Mesenchymal stem cell (in vitro differentiated cells and primary cell): ENCODE measurements at regions not wholly inside any gene's neighbourhood (a gene's known extent, or its start where the extent isn't known, plus 50 kb on each side); places are given as distances from the start of the nearest gene placed in this dataset.

Experiments
- DNase-seq: peaks from one replicate; pipeline ENCODE4 v3.0.0-alpha.2; 2013
- H2AFZ ChIP-seq: one replicate; pipeline ENCODE4 v1.6.1; 2013; ENCODE audit warnings: low read depth, mild to moderate bottlenecking, control low read depth, inconsistent platforms, low read length, moderate library complexity
- H2AK5ac ChIP-seq: 2 replicates; pipeline ENCODE4 v1.6.1; 2013; ENCODE audit warnings: low read length, moderate library complexity, mild to moderate bottlenecking, inconsistent platforms; ENCODE audit not compliant: severe bottlenecking
- H2BK120ac ChIP-seq: one replicate; pipeline ENCODE4 v1.6.1; 2013; ENCODE audit warnings: low read depth, mild to moderate bottlenecking, inconsistent platforms, low read length, moderate library complexity
- H2BK12ac ChIP-seq, 2 experiments: one replicate each; pipeline ENCODE4 v1.6.1; 2013; ENCODE audit warnings: inconsistent platforms in 2 of 2, low read length in 2 of 2, mild to moderate bottlenecking in 2 of 2, moderate library complexity in 2 of 2, control low read depth in 1 of 2
- H2BK15ac ChIP-seq: one replicate; pipeline ENCODE4 v1.6.1; 2013; ENCODE audit warnings: mild to moderate bottlenecking, low read depth, inconsistent platforms; ENCODE audit not compliant: poor library complexity, severe bottlenecking
- H2BK5ac ChIP-seq: 2 replicates; pipeline ENCODE4 v1.6.1; 2013; ENCODE audit warnings: low read depth, mild to moderate bottlenecking, low read length, control low read depth, inconsistent platforms; ENCODE audit not compliant: poor library complexity, severe bottlenecking
- H3K14ac ChIP-seq, 2 experiments: one replicate each; pipeline ENCODE4 v1.6.1; 2013; ENCODE audit warnings: inconsistent platforms in 2 of 2, low read length in 2 of 2, control low read depth in 1 of 2, mild to moderate bottlenecking in 1 of 2, moderate library complexity in 1 of 2
- H3K18ac ChIP-seq, 2 experiments: one replicate each; pipeline ENCODE4 v1.6.1; 2013; ENCODE audit warnings: inconsistent platforms in 2 of 2, low read length in 2 of 2, control low read depth in 1 of 2, low read depth in 1 of 2, mild to moderate bottlenecking in 1 of 2
- H3K23ac ChIP-seq, 2 experiments: one replicate each; pipeline ENCODE4 v1.6.1; 2013; ENCODE audit warnings: inconsistent platforms in 2 of 2, low read length in 2 of 2, mild to moderate bottlenecking in 2 of 2, moderate library complexity in 2 of 2, control low read depth in 1 of 2
- H3K27ac ChIP-seq: 2 replicates; pipeline ENCODE4 v1.5.1; 2013; ENCODE audit warnings: mild to moderate bottlenecking, moderate library complexity, low read length, control low read depth, inconsistent platforms; ENCODE audit not compliant: poor library complexity, severe bottlenecking
- H3K27me3 ChIP-seq, 2 experiments: 2 replicates each; pipeline versions ENCODE4 v1.6.1 to v1.7.0; 2013; ENCODE audit warnings: low read length in 2 of 2, mild to moderate bottlenecking in 2 of 2, moderate library complexity in 2 of 2, control low read depth in 1 of 2, inconsistent platforms in 1 of 2; ENCODE audit not compliant: control insufficient read depth in 1 of 2, insufficient read depth in 1 of 2
- H3K36me3 ChIP-seq, 2 experiments: 2 replicates each; pipeline versions ENCODE4 v1.6.1 to v1.7.0; 2013; ENCODE audit warnings: low read length in 2 of 2, control low read depth in 1 of 2, inconsistent platforms in 1 of 2, low read depth in 1 of 2, mild to moderate bottlenecking in 1 of 2; ENCODE audit not compliant: insufficient read depth in 2 of 2, control insufficient read depth in 1 of 2
- H3K4ac ChIP-seq, 2 experiments: one replicate each; pipeline ENCODE4 v1.6.1; 2013; ENCODE audit warnings: inconsistent platforms in 2 of 2, low read length in 2 of 2, mild to moderate bottlenecking in 2 of 2, moderate library complexity in 2 of 2, control low read depth in 1 of 2, low read depth in 1 of 2
- H3K4me1 ChIP-seq: 2 replicates; pipeline ENCODE4 v1.6.1; 2013; ENCODE audit warnings: low read depth, low read length, control low read depth; ENCODE audit not compliant: control insufficient read depth, insufficient read depth
- H3K4me2 ChIP-seq: 2 replicates; pipeline ENCODE4 v1.6.1; 2013; ENCODE audit warnings: low read length, mild to moderate bottlenecking, inconsistent platforms; ENCODE audit not compliant: poor library complexity, severe bottlenecking
- H3K4me3 ChIP-seq, 2 experiments: 2 replicates each; pipeline versions ENCODE4 v1.5.1 to v1.7.0; 2013; ENCODE audit warnings: low read length in 2 of 2, mild to moderate bottlenecking in 2 of 2, control low read depth in 1 of 2, low read depth in 1 of 2; ENCODE audit not compliant: insufficient read depth in 1 of 2
- H3K79me1 ChIP-seq: replicated peaks from 2 replicates; pipeline ENCODE4 v1.6.1; 2013; ENCODE audit warnings: mild to moderate bottlenecking, control low read depth, low read length, inconsistent platforms; ENCODE audit not compliant: poor library complexity, severe bottlenecking
- H3K9ac ChIP-seq: 2 replicates; pipeline ENCODE4 v1.7.0; 2013; ENCODE audit warnings: mild to moderate bottlenecking, low read length, moderate library complexity
- H3K9me3 ChIP-seq: 2 replicates; pipeline ENCODE4 v1.7.0; 2013; ENCODE audit warnings: mild to moderate bottlenecking, low read length; ENCODE audit not compliant: control insufficient read depth
- H4K8ac ChIP-seq: one replicate; pipeline ENCODE4 v1.6.1; 2013; ENCODE audit warnings: inconsistent platforms, mild to moderate bottlenecking, low read length, moderate library complexity
- H4K91ac ChIP-seq: one replicate; pipeline ENCODE4 v1.6.1; 2013; ENCODE audit warnings: mild to moderate bottlenecking, low read length, inconsistent platforms
- WGBS: methylation state at CpG from one replicate; pipeline ENCODE4 v1.1.7; 2013; ENCODE audit warnings: mixed read lengths; 5-methylcytosine and 5-hydroxymethylcytosine counted together

DNA sequence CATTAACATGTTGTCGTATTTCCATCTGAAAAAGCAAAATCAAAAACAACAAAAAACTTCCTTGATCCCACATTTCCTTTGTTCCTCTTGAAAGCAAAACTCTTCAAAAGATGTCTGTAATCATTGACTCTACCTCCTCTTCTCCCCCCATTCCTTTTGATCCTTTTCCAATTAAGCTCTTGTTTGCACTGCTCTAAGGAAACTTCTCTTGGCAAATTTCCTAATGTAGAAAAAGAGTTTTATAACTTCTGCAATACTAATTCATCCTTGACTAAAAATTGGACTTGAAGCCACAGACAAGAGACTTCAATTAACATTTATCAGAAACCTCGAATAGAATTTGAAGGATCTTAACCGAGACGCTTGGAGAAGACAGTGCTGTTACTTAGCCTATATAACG, 317.1 kb upstream of the SEMA3C start:
- H2AK5ac ChIP-seq: no peak overlapping the region
- H4K8ac ChIP-seq: no peak overlapping the region
- no peak for DNase-seq

DNA sequence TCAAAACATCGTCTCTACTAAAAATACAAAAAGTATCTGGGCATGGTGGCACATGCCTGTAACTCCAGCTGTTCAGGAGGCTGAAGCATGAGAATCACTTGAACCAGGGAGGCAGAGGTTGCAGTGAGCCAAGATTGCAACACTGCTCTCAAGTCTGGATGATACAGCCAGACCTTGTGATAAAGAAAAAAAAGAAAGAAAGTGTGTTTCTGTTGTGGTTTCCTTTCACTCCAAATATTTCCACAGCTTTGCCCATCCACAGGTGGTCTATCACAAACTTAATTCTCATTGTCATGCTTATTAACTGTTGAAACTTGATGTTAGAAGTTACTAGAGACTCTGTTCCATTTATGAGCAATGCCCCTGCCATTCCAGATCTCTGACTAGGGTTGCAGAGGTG, 316.0 kb upstream of the SEMA3C start:
- Histone ChIP-seq H2BK5ac (no peak overlapping the region), H3K18ac (no peak overlapping the region), H2AK5ac (no peak overlapping the region), H3K23ac (no peak overlapping the region), H4K91ac (no peak overlapping the region), H3K14ac (no peak overlapping the region), H2BK120ac (no peak overlapping the region), H3K9me3 (no peaks in the 10 kb centered on the region), H3K27ac (no peak overlapping the region), H3K36me3 (peaks cover 0 to 5% of the 10 kb centered on the region in 2 experiments), H3K79me1 (no peaks in the 10 kb centered on the region), H2BK15ac (no peak overlapping the region), H4K8ac (no peak overlapping the region), H2BK12ac (no peak overlapping the region), H3K27me3 (no peaks in the 10 kb centered on the region), H3K4me1 (peaks cover 1% of the 10 kb centered on the region), H3K9ac (no peak overlapping the region), H3K4me3 (no peak overlapping the region), H3K4ac (no peak overlapping the region), H3K4me2 (no peak overlapping the region), H2AFZ (no peak overlapping the region)
- peak; percentile 18 for DNase-seq
- 88% methylated on average over 1 of the region's 1 CpG for WGBS

More for the DNA sequence above, 317.1 kb upstream of the SEMA3C start:
- H3K4me3 ChIP-seq: no peak overlapping the region
- H3K27ac ChIP-seq: no peak overlapping the region
- no peak overlapping the region for H3K4ac ChIP-seq
- H2AFZ ChIP-seq: no peak overlapping the region
- H3K4me2 ChIP-seq: no peak overlapping the region
- peaks cover 0 to 5% of the 10 kb centered on the region in 2 experiments for H3K36me3 ChIP-seq
- WGBS: 92% methylated on average over 2 of the region's 5 CpGs
- H2BK12ac ChIP-seq: no peak overlapping the region
- H3K79me1 ChIP-seq: no peaks in the 10 kb centered on the region
- no peaks in the 10 kb centered on the region for H3K27me3 ChIP-seq
- H2BK15ac ChIP-seq: no peak overlapping the region
- H3K9me3 ChIP-seq: no peaks in the 10 kb centered on the region
- no peak overlapping the region for H3K14ac ChIP-seq
- no peak overlapping the region for H2BK5ac ChIP-seq
- H2BK120ac ChIP-seq: no peak overlapping the region
- peaks cover 1% of the 10 kb centered on the region for H3K4me1 ChIP-seq
- H3K18ac ChIP-seq: no peak overlapping the region
- no peak overlapping the region for H3K9ac ChIP-seq
- H4K91ac ChIP-seq: no peak overlapping the region
- no peak overlapping the region for H3K23ac ChIP-seq

DNA sequence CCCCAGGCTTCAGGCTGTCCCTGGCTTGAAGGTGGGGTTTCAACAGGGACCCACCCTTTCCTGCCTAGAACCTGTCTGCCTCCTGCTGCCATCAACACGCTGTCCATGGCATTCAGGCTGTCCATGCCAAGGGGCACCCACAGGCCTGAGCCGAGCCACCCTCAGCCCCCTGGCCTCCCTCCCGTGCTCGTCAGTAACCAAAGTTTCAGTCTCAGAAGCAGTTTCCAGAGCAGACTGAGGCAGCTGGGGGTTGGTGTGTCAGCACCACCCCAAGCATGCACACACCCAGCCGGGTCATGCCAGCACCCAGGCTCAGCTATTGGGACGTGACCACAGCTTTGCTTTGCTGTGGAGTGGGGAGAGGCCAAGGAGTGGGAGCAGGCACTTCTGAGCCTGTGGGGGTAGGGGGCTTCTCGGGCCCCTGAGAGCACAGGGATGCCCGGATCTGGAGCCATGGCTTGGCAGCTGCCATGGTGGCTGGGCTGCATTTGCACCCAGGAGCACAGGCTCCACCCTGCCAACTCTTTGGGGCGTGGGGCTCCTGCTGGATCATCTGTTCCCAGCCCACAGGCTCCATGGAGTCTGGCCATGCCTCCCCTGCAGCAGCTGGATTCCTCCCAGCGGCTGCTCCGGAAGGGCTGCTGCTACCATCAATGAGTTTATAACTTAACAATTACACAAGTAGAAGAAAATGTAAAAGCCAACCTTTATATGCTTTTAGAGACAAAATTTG, 314.5 kb upstream of the SEMA3C start:
- H2BK12ac ChIP-seq: peak overlapping the region in 1 of 2 experiments; percentile 8
- no peak for DNase-seq
- WGBS: 93% methylated on average over 10 of the region's 11 CpGs

DNA sequence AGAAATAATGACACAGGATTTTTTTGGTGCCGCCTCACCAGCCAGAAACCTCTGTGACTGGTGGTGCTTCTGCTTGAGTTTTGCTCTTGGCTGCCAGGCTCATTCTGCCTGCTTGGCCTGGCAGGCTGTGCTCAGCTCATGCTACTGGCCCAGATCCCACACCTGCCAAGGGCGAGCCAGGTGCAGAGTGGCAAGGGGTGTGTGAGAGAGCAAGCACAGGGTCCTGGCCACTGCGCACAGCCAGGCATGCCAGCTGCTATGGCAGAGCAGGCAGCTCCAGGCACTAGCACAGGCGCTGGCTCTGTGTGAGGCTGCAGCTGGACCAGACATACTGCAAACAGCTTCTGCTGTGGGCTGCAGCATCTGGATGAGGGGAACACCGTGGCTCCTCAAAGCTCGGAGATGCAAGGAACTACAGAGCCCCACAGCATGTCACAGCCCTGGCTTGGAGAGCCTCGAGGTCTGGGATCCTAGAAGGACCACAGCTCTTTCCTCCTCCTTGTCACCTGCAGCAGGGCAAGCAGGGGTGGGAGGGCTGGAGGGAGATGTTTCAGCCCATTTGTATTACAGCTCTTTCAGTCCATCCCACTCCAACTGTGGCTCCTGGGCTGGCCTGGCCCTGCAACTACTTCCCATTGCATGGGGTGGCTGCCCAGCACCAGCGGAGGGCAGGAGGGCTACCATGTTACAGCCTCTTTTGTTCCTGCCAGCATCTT, 313.4 kb upstream of the SEMA3C start:
- Histone ChIP-seq H3K79me1 (no peaks in the 10 kb centered on the region), H2BK120ac (no peak overlapping the region)
- WGBS: 83% methylated on average over 7 of the region's 8 CpGs

More for the DNA sequence above, 314.5 kb upstream of the SEMA3C start:
- H2BK120ac ChIP-seq: no peak overlapping the region
- no peak overlapping the region for H2BK5ac ChIP-seq
- no peak overlapping the region for H4K91ac ChIP-seq
- no peak overlapping the region for H3K9ac ChIP-seq
- H2BK15ac ChIP-seq: no peak overlapping the region
- no peaks in the 10 kb centered on the region for H3K27me3 ChIP-seq
- H3K4me3 ChIP-seq: no peak overlapping the region
- peak overlapping the region; percentile 36 for H4K8ac ChIP-seq
- H3K27ac ChIP-seq: no peak overlapping the region
- H3K9me3 ChIP-seq: no peaks in the 10 kb centered on the region
- H3K4me2 ChIP-seq: no peak overlapping the region
- H3K4me1 ChIP-seq: peaks cover 1% of the 10 kb centered on the region
- H2AK5ac ChIP-seq: no peak overlapping the region
- peak overlapping the region in 1 of 2 experiments; percentile 73 for H3K23ac ChIP-seq
- no peaks in the 10 kb centered on the region for H3K79me1 ChIP-seq
- peak overlapping the region; percentile 18 for H2AFZ ChIP-seq
- peak overlapping the region in 1 of 2 experiments; percentile 70 for H3K14ac ChIP-seq
- peaks cover 0 to 5% of the 10 kb centered on the region in 2 experiments for H3K36me3 ChIP-seq
- peak overlapping the region in 1 of 2 experiments; percentile 6 for H3K4ac ChIP-seq
- H3K18ac ChIP-seq: peak overlapping the region in 1 of 2 experiments; percentile 25

More for the DNA sequence above, 313.4 kb upstream of the SEMA3C start:
- Histone ChIP-seq H3K36me3 (peaks cover 0 to 5% of the 10 kb centered on the region in 2 experiments), H3K9ac (no peak overlapping the region), H3K4me3 (no peak overlapping the region), H3K18ac (peak overlapping the region in 1 of 2 experiments; percentile 3), H2AK5ac (no peak overlapping the region), H3K9me3 (no peaks in the 10 kb centered on the region), H4K91ac (no peak overlapping the region), H2BK12ac (no peak overlapping the region), H3K4me2 (no peak overlapping the region), H3K23ac (peak overlapping the region in 1 of 2 experiments; percentile 16), H2AFZ (no peak overlapping the region), H3K27me3 (no peaks in the 10 kb centered on the region), H3K14ac (no peak overlapping the region), H2BK15ac (no peak overlapping the region), H3K4me1 (peaks cover 1% of the 10 kb centered on the region), H4K8ac (peak overlapping the region; percentile 46), H3K27ac (no peak overlapping the region), H3K4ac (no peak overlapping the region), H2BK5ac (no peak overlapping the region)
- no peak for DNase-seq
